ENCODE measurements at regions not wholly inside any gene's neighbourhood (a gene's known extent, or its start where the extent isn't known, plus 50 kb on each side); places are given as distances from the start of the nearest gene placed in this dataset.

DNA sequence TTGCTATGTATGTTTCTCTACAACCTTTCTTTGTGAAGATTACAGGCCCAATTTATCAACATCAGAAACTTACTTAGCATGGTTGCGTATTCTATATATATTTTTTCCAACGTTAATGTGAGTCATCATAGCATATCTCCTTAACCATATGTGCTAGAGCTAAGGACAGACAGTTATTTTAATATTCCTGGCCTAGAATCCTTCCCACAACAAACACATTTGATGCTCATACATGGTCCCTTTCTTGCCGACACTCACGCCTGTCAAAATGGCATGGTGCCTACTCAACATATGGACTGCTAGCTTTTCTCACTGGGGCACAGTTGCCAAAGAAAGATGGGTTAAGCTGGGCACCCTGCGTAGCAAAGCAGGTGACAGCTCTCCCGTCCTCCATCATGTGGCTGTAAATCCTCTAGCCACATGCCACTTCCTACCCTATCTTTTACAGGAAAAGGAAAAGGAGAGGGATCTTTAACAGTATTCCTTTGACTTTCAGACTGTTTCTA lies 75.2 kb upstream of the GALNT5 start:
- no peaks in the 10 kb centered on the region for H3K27me3 ChIP-seq (ENCODE audit: control insufficient read depth, insufficient read depth, low read length)
- no peak overlapping the region for H3K27ac ChIP-seq (ENCODE audit: low read length)
- in situ Hi-C loops (cut with HindIII; ENCODE audit: low pct_unique_long_range_greater_than_20kb, low sequenced_read_pairs) = no loop called here
- H3K4me1 ChIP-seq (ENCODE audit: control insufficient read depth, insufficient read depth, low read length) = no peaks in the 10 kb centered on the region
- no peaks in the 10 kb centered on the region for H3K36me3 ChIP-seq (ENCODE audit: control insufficient read depth, insufficient read depth, low read length)
- DNase-seq (ENCODE audit: low read depth, low spot score) (no peak), ATAC-seq (0 out of 2 replicates have a peak, but pooled peaks have one; percentile 26)
- H3K4me3 ChIP-seq (ENCODE audit: low read depth in 2 of 2, low read length in 2 of 2) = no peak overlapping the region
- intact Hi-C loops (cut with micrococcal nuclease; ENCODE audit: unreplicated experiment) = no loop called here
- CTCF ChIA-PET = no interaction called here
- H3K9me3 ChIP-seq (ENCODE audit: control insufficient read depth, insufficient read depth, low read depth, low read length) = no peaks in the 10 kb centered on the region
- BruUV-seq (replicated peaks) = no TSS peak
- POLR2A ChIA-PET = no interaction called here
- TF ChIP-seq REST (IDR thresholded peaks at IDR 0.05; ENCODE audit: insufficient read depth in 1 of 2, low read depth in 2 of 2, low read length in 1 of 2) = no peak
- TF ChIP-seq SIN3A (IDR thresholded peaks at IDR 0.05; ENCODE audit: borderline replicate concordance, insufficient read depth, low read depth, low read length) = no peak
- no peak for TF ChIP-seq POLR2AphosphoS5 (IDR thresholded peaks at IDR 0.05; ENCODE audit: low read depth, low read length)
- no peak for TF ChIP-seq TCF7L2 (IDR thresholded peaks at IDR 0.05; ENCODE audit: low read depth, low read length)
- TF ChIP-seq CTCF (IDR thresholded peaks at IDR 0.05) = no peak

DNA sequence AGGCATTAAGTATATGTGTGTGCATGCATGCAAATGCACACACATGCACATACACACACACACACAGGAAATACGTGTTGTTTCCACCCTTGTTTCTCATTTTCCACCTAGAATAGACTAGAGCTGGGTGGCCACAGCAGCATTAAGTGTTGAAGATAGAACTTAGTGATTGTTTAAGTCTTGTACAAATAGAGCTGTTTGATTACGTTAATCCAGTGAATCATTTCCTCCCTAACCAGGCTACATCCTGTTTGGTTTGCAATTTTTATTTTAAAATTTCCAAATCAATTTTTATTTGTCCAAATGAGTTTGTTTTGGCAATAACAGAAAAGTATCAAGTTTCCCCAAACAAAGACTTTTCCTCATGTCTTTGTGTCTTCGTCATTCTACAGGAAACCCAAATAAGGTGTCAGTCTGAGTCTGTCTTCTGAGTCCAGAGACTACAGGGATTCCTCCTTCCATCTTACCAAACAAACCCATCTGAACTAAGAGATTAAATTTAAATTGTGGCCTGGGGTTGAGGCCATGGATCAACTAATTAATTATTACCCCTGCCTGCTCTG lies 74.6 kb upstream of the GALNT5 start:
- peak; percentile 77; the same call in 1 of the 2 replicates for ATAC-seq
- intact Hi-C loops (cut with micrococcal nuclease; ENCODE audit: unreplicated experiment) = no loop called here
- Histone ChIP-seq H3K27ac (ENCODE audit: low read length) (no peak overlapping the region), H3K27me3 (ENCODE audit: control insufficient read depth, insufficient read depth, low read length) (no peaks in the 10 kb centered on the region), H3K9me3 (ENCODE audit: control insufficient read depth, insufficient read depth, low read depth, low read length) (no peaks in the 10 kb centered on the region), H3K4me3 (ENCODE audit: low read depth in 2 of 2, low read length in 2 of 2) (peak overlapping the region in 1 of 2 experiments; percentile 19; a peak in 1 of 4 replicates), H3K36me3 (ENCODE audit: control insufficient read depth, insufficient read depth, low read length) (no peaks in the 10 kb centered on the region), H3K4me1 (ENCODE audit: control insufficient read depth, insufficient read depth, low read length) (no peaks in the 10 kb centered on the region)
- ChIA-PET CTCF (no interaction called here), POLR2A (interaction anchor here (0.6 kb wide), 2 partner anchors 32 to 79 kb away, joined by 4 to 11 read pairs; no protein-coding TSS in a partner anchor)
- TF ChIP-seq TCF7L2 (IDR thresholded peaks at IDR 0.05; ENCODE audit: low read depth, low read length) = no peak
- no peak for TF ChIP-seq POLR2AphosphoS5 (IDR thresholded peaks at IDR 0.05; ENCODE audit: low read depth, low read length)
- no peak for TF ChIP-seq REST (IDR thresholded peaks at IDR 0.05; ENCODE audit: insufficient read depth in 1 of 2, low read depth in 2 of 2, low read length in 1 of 2)
- no peak for TF ChIP-seq SIN3A (IDR thresholded peaks at IDR 0.05; ENCODE audit: borderline replicate concordance, insufficient read depth, low read depth, low read length)
- TF ChIP-seq CTCF (IDR thresholded peaks at IDR 0.05) = no peak
- in situ Hi-C loops (cut with HindIII; ENCODE audit: low pct_unique_long_range_greater_than_20kb, low sequenced_read_pairs) = no loop called here
- no TSS peak for BruUV-seq (replicated peaks)
- peak; percentile 50 for DNase-seq (ENCODE audit: low read depth, low spot score)
